HG02610 (cell line): ENCODE measurements at regions not wholly inside any gene's neighbourhood (a gene's known extent, or its start where the extent isn't known, plus 50 kb on each side); places are given as distances from the start of the nearest gene placed in this dataset.

Experiments
- ATAC-seq: cut with Tn5 transposase; IDR thresholded peaks from one replicate; pipeline ENCODE4 v1.9.1; 2021; ENCODE audit warnings: mild to moderate bottlenecking, moderate library complexity; ENCODE audit not compliant: unreplicated experiment

GRCh38 chr11:37134637-37135036 is 536.6 kb upstream of the RAG2 start:
- no peak for ATAC-seq

GRCh38 chr11:37124384-37124783 is 526.3 kb upstream of the RAG2 start:
- ATAC-seq = no peak

GRCh38 chr11:37115963-37116362 is 517.9 kb upstream of the RAG2 start:
- ATAC-seq = no peak

- ATAC-seq = no peak
Measured at GRCh38 chr11:37110385-37110784, 512.3 kb upstream of the RAG2 start.

GRCh38 chr11:37109286-37109585 is 511.2 kb upstream of the RAG2 start:
- ATAC-seq = no peak

GRCh38 chr11:37108436-37109285 is 510.6 kb upstream of the RAG2 start:
- ATAC-seq = no peak

- ATAC-seq = no peak
Measured at GRCh38 chr11:37107831-37108230, 509.8 kb upstream of the RAG2 start.

- ATAC-seq = no peak
Measured at GRCh38 chr11:37107415-37107814, 509.4 kb upstream of the RAG2 start.

- no peak for ATAC-seq
Measured at GRCh38 chr11:37105427-37105826, 507.4 kb upstream of the RAG2 start.

- no peak for ATAC-seq
Measured at GRCh38 chr11:37104380-37104779, 506.3 kb upstream of the RAG2 start.

GRCh38 chr11:37100008-37100407 is 502.0 kb upstream of the RAG2 start:
- ATAC-seq = no peak

- no peak for ATAC-seq
Measured at GRCh38 chr11:37092487-37092886, 494.5 kb upstream of the RAG2 start.

- no peak for ATAC-seq
Measured at GRCh38 chr11:37089439-37089838, 491.4 kb upstream of the RAG2 start.

GRCh38 chr11:37088573-37088910 is 490.5 kb upstream of the RAG2 start:
- ATAC-seq = no peak

- no peak for ATAC-seq
Measured at GRCh38 chr11:37087650-37088572, 489.9 kb upstream of the RAG2 start.

GRCh38 chr11:37078521-37078920 is 480.5 kb upstream of the RAG2 start:
- ATAC-seq = no peak

- no peak for ATAC-seq
Measured at GRCh38 chr11:37076866-37077265, 478.8 kb upstream of the RAG2 start.

- no peak for ATAC-seq
Measured at GRCh38 chr11:37072538-37073055, 474.6 kb upstream of the RAG2 start.

GRCh38 chr11:37050311-37050710 is 452.3 kb upstream of the RAG2 start:
- ATAC-seq = no peak

GRCh38 chr11:37040921-37041320 is 442.9 kb upstream of the RAG2 start:
- no peak for ATAC-seq

- no peak for ATAC-seq
Measured at GRCh38 chr11:37038911-37039310, 440.9 kb upstream of the RAG2 start.

- ATAC-seq = no peak
Measured at GRCh38 chr11:37026741-37027140, 428.7 kb upstream of the RAG2 start.
